ENCODE measurements at regions not wholly inside any gene's neighbourhood (a gene's known extent, or its start where the extent isn't known, plus 50 kb on each side); places are given as distances from the start of the nearest gene placed in this dataset.
"Not testable (repeated sequence)": the region's sequence is repeated elsewhere in the genome, so short reads cannot be mapped to it uniquely, and the experiment has no call there.

GRCh38 chr11:13782390-13783075, 114.1 kb downstream of the FAR1 start:
- Mint-ChIP-seq H3K36me3 (ENCODE audit: unreplicated experiment) (no peaks in the 10 kb centered on the region), H3K9me3 (ENCODE audit: unreplicated experiment) (no peaks in the 10 kb centered on the region), H3K4me3 (ENCODE audit: unreplicated experiment) (no peak overlapping the region), H3K27me3 (ENCODE audit: unreplicated experiment) (peaks cover 35% of the 10 kb centered on the region), H3K4me1 (ENCODE audit: unreplicated experiment) (no peaks in the 10 kb centered on the region), H3K27ac (ENCODE audit: unreplicated experiment) (no peak overlapping the region)
- no peak for TF ChIP-seq CTCF (IDR thresholded peaks at IDR 0.05)
- DNase-seq (ENCODE audit: extremely low spot score, unreplicated experiment): no peak

- no peaks in the 10 kb centered on the region for H3K9me3 Mint-ChIP-seq (ENCODE audit: unreplicated experiment)
- peaks cover 36% of the 10 kb centered on the region for H3K27me3 Mint-ChIP-seq (ENCODE audit: unreplicated experiment)
- no peak overlapping the region for H3K4me3 Mint-ChIP-seq (ENCODE audit: unreplicated experiment)
- no peak for TF ChIP-seq CTCF (IDR thresholded peaks at IDR 0.05)
- no peaks in the 10 kb centered on the region for H3K36me3 Mint-ChIP-seq (ENCODE audit: unreplicated experiment)
- H3K4me1 Mint-ChIP-seq (ENCODE audit: unreplicated experiment): no peaks in the 10 kb centered on the region
- no peak for DNase-seq (ENCODE audit: extremely low spot score, unreplicated experiment)
- H3K27ac Mint-ChIP-seq (ENCODE audit: unreplicated experiment): no peak overlapping the region
These were observed 116.0 kb downstream of the FAR1 start for GRCh38 chr11:13784441-13784840.

- no peak for DNase-seq (ENCODE audit: extremely low spot score, unreplicated experiment)
- H3K36me3 Mint-ChIP-seq (ENCODE audit: unreplicated experiment): no peaks in the 10 kb centered on the region
- no peaks in the 10 kb centered on the region for H3K4me1 Mint-ChIP-seq (ENCODE audit: unreplicated experiment)
- no peaks in the 10 kb centered on the region for H3K9me3 Mint-ChIP-seq (ENCODE audit: unreplicated experiment)
- peaks cover 32% of the 10 kb centered on the region for H3K27me3 Mint-ChIP-seq (ENCODE audit: unreplicated experiment)
- no peak overlapping the region for H3K27ac Mint-ChIP-seq (ENCODE audit: unreplicated experiment)
- H3K4me3 Mint-ChIP-seq (ENCODE audit: unreplicated experiment): no peak overlapping the region
- no peak for TF ChIP-seq CTCF (IDR thresholded peaks at IDR 0.05)
These were observed 116.4 kb downstream of the FAR1 start for GRCh38 chr11:13784855-13785254.

- H3K27ac Mint-ChIP-seq (ENCODE audit: unreplicated experiment): no peak overlapping the region
- no peaks in the 10 kb centered on the region for H3K4me1 Mint-ChIP-seq (ENCODE audit: unreplicated experiment)
- no peak for TF ChIP-seq CTCF (IDR thresholded peaks at IDR 0.05)
- no peaks in the 10 kb centered on the region for H3K9me3 Mint-ChIP-seq (ENCODE audit: unreplicated experiment)
- H3K4me3 Mint-ChIP-seq (ENCODE audit: unreplicated experiment): no peak overlapping the region
- H3K27me3 Mint-ChIP-seq (ENCODE audit: unreplicated experiment): peaks cover 30% of the 10 kb centered on the region
- DNase-seq (ENCODE audit: extremely low spot score, unreplicated experiment): no peak
- no peaks in the 10 kb centered on the region for H3K36me3 Mint-ChIP-seq (ENCODE audit: unreplicated experiment)
These were observed 118.2 kb downstream of the FAR1 start for GRCh38 chr11:13786688-13787087.

- H3K9me3 Mint-ChIP-seq (ENCODE audit: unreplicated experiment); DNase-seq (ENCODE audit: extremely low spot score, unreplicated experiment); H3K27me3 Mint-ChIP-seq (ENCODE audit: unreplicated experiment); H3K4me1 Mint-ChIP-seq (ENCODE audit: unreplicated experiment); H3K27ac Mint-ChIP-seq (ENCODE audit: unreplicated experiment); H3K4me3 Mint-ChIP-seq (ENCODE audit: unreplicated experiment); H3K36me3 Mint-ChIP-seq (ENCODE audit: unreplicated experiment): not testable (repeated sequence)
These were observed 129.1 kb downstream of the FAR1 start for GRCh38 chr11:13797616-13798015.

- no peak for DNase-seq (ENCODE audit: extremely low spot score, unreplicated experiment)
- Mint-ChIP-seq H3K4me1 (ENCODE audit: unreplicated experiment) (no peaks in the 10 kb centered on the region), H3K9me3 (ENCODE audit: unreplicated experiment) (peaks cover 7% of the 10 kb centered on the region), H3K36me3 (ENCODE audit: unreplicated experiment) (no peaks in the 10 kb centered on the region), H3K4me3 (ENCODE audit: unreplicated experiment) (no peak overlapping the region), H3K27ac (ENCODE audit: unreplicated experiment) (no peak overlapping the region), H3K27me3 (ENCODE audit: unreplicated experiment) (no peaks in the 10 kb centered on the region)
- no peak for TF ChIP-seq CTCF (IDR thresholded peaks at IDR 0.05)
These were observed 132.4 kb downstream of the FAR1 start for GRCh38 chr11:13800901-13801300.
